Astrocyte of the hippocampus (primary cell): ENCODE measurements at regions not wholly inside any gene's neighbourhood (a gene's known extent, or its start where the extent isn't known, plus 50 kb on each side); places are given as distances from the start of the nearest gene placed in this dataset.
"Not testable (repeated sequence)": the region's sequence is repeated elsewhere in the genome, so short reads cannot be mapped to it uniquely, and the experiment has no call there.

Experiments
- DNase-seq: peaks from one replicate; pipeline ENCODE4 v3.0.0; 2011; ENCODE audit warnings: low read depth, low spot score

DNA sequence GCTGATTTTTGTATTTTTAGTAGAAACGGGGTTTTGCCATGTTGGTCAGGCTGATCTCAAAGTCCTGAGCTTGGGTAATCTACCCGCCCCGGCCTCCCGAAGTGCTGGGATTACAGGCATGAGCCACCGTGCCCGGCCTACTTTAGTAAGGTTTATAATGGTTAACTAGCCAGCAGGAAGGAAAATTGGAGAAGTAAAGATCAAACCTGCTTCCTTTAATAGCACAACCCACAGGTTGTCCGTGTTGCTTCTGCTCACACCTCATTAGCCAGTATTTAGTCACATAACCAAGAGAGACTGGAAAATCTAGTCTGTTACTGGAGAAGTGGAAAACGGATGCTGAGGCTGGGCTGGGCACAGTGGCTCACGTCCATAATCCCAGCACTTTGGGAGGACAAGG lies 51.9 kb upstream of the TBL1XR1 start:
- DNase-seq, result no peak

GRCh38 chr3:177250151-177250550 lies 52.9 kb upstream of the TBL1XR1 start:
- no peak for DNase-seq

DNA sequence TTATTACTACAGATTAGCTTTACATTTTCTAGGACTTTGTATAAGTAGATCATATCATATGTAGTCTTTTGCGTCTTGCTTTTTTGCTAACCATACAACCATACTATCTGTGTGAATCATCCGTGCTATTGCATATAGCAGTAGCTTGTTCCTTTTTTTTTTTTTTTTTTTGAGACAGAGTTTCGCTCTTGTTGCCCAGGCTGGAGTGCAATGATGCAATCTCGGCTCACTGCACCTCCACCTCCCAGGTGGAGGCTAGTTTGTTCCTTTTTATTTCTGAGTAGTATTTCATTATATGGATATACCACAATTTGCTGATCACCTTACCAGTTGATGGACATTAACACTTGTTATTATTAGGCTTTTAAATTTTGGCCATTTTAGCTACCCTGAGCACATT lies 54.5 kb upstream of the TBL1XR1 start:
- DNase-seq, result no peak

GRCh38 chr3:177257006-177257405 lies 59.7 kb upstream of the TBL1XR1 start:
- DNase-seq, result no peak

DNA sequence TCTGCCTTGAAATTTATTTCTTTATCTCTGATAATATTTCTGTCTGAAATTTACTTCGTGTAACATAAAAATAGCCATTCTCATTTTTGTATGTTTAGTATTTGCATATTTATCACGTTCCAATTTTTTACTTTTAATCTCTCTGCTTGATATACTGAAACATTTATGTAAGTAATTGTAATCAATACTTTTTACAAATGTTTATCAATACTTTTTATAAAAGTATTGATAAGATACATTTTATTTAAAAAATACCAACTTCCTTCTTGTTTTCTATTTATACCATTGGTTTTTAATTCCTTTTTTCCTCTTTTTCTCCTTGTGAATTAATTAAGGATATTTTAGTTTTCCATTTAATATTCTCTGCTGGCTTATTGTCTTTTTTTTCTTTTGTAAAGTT lies 60.3 kb upstream of the TBL1XR1 start:
- DNase-seq, result no peak

GRCh38 chr3:177262396-177262795 lies 65.1 kb upstream of the TBL1XR1 start:
- peak; percentile 34 for DNase-seq

GRCh38 chr3:177263615-177264368 lies 66.5 kb upstream of the TBL1XR1 start:
- DNase-seq, result no peak

GRCh38 chr3:177271811-177272501 lies 74.7 kb upstream of the TBL1XR1 start:
- DNase-seq, result not testable (repeated sequence)

DNA sequence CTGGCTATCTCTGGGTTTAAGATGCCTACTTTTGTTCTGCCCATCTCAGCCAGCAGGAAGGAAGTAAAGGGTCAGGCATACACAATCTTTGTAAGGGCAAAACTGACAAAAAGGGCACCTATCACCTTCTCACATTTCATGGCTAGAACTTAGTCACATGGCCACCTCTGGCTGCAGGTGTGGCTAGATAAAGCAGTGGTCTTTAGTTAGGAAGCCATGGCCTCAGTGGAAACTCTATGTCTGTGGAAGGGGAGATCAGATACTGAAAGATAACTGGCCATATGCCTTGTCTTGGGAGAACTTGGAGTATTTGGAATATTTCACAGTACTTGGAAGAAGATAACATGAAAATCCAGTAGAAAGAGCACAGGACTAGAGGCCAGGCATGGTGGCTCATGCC lies 80.7 kb upstream of the TBL1XR1 start:
- DNase-seq, result no peak

- peak; percentile 26 for DNase-seq
Measured at GRCh38 chr3:177279118-177279815, 82.0 kb upstream of the TBL1XR1 start.

DNA sequence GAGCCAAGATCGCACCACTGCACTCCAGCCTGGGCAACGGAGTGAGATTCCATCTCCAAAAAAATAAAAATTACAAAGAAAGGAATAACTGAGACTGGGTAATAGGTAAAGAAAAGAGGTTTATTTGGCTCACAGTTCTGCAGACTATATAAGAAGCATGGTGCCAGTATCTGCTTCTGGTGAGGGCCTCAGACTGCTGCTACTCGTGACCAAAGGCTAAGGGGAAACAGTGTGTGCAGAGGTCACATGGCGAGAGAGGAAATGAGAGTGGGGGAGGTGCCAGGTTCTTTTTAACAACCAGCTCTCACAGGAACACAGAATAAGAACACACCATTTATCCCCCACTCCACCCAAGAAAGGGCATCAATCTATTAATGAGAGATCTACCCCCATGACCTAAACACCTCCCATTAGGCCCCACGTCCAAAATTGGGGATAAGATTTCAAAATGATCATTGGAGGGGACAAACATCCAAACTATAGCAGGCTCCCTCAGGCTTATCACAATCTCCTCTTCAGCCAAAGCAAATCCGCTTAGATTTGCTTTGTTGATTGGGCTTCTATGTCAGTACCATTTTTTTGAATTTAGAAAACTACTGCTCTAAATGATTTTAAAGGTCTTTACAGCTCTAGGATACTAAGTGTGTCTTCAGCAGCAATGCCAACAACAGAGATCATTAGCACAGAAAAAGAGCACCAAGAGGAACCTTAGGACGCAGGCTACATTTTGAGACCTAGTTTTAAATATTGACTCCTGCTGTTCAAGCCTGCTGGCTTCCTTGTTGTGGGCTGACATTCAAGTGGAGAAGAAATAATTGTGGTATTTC lies 84.2 kb upstream of the TBL1XR1 start:
- no peak for DNase-seq

GRCh38 chr3:177282119-177282655 lies 84.9 kb upstream of the TBL1XR1 start:
- no peak for DNase-seq

- no peak for DNase-seq
Measured at GRCh38 chr3:177283983-177284382, 86.7 kb upstream of the TBL1XR1 start.

DNA sequence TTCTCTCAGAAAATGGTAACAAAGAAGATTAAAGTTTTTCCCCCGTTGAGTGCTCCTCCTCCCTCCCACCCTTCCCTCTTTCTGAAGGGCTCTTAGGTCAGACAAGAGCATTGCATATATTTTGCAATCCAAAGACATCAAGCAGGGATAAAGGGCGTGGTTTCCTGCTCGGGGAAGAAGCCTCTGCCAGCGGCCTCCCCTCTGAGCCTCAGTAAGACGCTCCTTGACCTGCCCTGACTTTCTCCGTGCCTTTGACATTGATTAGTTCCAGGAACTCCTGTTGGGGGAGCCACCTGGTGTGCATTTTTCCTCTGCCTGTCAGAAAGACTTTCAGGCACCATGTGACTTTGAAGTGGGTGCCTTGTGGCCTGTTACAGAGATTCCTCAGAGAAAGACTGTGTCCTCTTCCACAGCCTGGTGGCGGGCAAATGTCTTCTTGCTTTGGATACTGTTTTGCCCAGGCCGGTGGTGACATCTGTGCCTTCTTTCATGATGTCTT lies 87.2 kb upstream of the TBL1XR1 start:
- no peak for DNase-seq

GRCh38 chr3:177286034-177286433 lies 88.8 kb upstream of the TBL1XR1 start:
- DNase-seq, result no peak

DNA sequence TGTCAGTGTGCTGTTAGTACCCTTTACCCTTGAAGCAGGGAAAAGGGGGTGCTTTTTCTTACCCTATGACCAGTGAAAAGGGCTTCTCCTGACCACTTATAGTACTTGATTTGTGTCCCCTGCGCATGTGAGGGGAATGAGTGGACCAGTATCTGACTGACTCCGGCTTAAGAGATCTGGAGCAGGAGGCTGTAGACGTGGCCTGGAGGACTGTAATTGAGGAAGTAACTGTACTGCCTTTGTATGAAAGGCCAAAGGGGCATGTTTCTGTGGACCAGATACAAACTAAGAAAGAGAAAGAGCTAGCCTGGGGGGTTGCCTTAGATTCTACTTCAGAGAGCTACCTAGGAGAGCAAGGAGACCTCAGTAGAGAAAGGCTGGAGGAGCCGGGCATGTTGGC lies 89.9 kb upstream of the TBL1XR1 start:
- no peak for DNase-seq

DNA sequence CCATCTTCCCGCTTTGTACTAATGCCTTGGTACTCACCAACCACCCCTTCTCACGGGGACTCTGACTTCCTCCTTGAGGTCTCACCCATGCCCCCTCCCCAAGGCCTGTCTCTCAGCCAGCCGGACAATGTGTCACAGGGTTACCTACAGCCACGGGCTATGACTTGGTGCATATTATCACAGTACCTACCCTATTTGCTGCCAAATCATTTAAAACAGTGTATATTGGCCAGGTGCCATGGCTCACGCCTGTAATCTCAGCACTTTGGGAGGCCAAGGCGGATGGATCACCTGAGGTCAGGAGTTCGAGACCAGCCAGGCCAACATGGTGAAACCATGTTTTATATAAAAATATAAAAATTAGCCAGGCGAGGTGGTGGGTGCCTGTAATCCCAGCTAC lies 93.4 kb upstream of the TBL1XR1 start:
- DNase-seq, result no peak

DNA sequence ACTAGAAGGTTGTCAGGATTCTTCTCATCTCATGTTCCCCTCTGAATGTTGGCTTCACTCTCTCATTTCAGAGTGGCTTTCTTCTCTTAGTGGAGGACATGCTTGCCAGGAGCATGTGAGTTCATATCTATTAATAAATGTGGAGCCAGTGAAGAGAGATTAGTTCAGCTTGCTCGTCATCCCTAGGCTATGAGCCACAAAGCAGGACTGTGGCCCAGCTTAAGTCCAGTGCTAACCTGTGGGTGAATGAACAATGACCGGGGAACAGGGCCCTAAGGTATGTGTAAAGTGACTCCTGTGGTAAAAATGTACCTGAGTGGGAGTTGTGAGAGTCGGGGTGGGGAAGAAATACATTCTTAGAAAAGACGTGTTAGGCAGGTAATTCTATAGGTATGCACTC lies 96.9 kb upstream of the TBL1XR1 start:
- peak; percentile 56 for DNase-seq

- no peak for DNase-seq
Measured at GRCh38 chr3:177295116-177295515, 97.8 kb upstream of the TBL1XR1 start.

GRCh38 chr3:177299250-177299649 lies 102.0 kb upstream of the TBL1XR1 start:
- no peak for DNase-seq
